GM12878 (cell line): ENCODE measurements at regions not wholly inside any gene's neighbourhood (a gene's known extent, or its start where the extent isn't known, plus 50 kb on each side); places are given as distances from the start of the nearest gene placed in this dataset.

Experiments used
- ATAC-seq: fragments of 200-7000 bp; cut with Tn5 transposase; 3 replicates; pipeline ENCODE4 v1.9.1; 2020; ENCODE audit warnings: mild to moderate bottlenecking, moderate library complexity
- BruUV-seq: library from RNA; stranded (reverse); fragments of 400-500 nt; replicated peaks from 2 replicates; lab custom pipeline; 2021; lab: Mats Ljungman, UMichigan
- CTCF ChIA-PET: fragments of 300-600 bp; sonication (Branson Sonifier 250); formaldehyde crosslinking; extraction: SDS; loops from one replicate; lab custom pipeline; 2021; ENCODE audit warnings: inconsistent platforms; lab: Yijun Ruan, JAX
- POLR2A ChIA-PET: fragments of 350-600 bp; formaldehyde crosslinking; extraction: SDS; loops from one replicate; lab custom pipeline; 2021; ENCODE audit warnings: inconsistent platforms; lab: Charles Lee
- RAD21 ChIA-PET: fragments of 300-600 bp; sonication (Branson Sonifier 250); formaldehyde crosslinking; loops from one replicate; lab custom pipeline; 2023; ENCODE audit warnings: antibody characterized with exemption; ENCODE audit not compliant: unreplicated experiment; lab: Charles Lee
- SMC1A ChIA-PET: fragments of 300-600 bp; sonication (Branson Sonifier 250); formaldehyde crosslinking; loops from one replicate; lab custom pipeline; 2023; ENCODE audit not compliant: unreplicated experiment, uncharacterized antibody; lab: Charles Lee
- DNase-seq: peaks from one replicate; pipeline ENCODE4 v3.0.0-alpha.2; 2011; ENCODE audit warnings: low read depth, low spot score
- FAIRE-seq: peaks from 3 replicates; lab custom pipeline; 2011; peaks lifted over from hg19 to GRCh38; lab: Jason Lieb, UNC
- H2AFZ ChIP-seq: 2 replicates; pipeline ENCODE4 v1.6.0; 2011; ENCODE audit warnings: low read depth, low read length, control low read depth; ENCODE audit not compliant: control insufficient read depth
- H3K27ac ChIP-seq: 2 replicates; pipeline ENCODE4 v1.5.1; 2011; ENCODE audit warnings: control low read depth; ENCODE audit not compliant: control insufficient read depth, insufficient read depth
- H3K27me3 ChIP-seq, 2 experiments: replicated peaks in 1 of 2; 2 replicates each; pipeline versions ENCODE4 v1.6.0 to v1.6.1; 2011; ENCODE audit warnings: low read length in 1 of 2; ENCODE audit not compliant: control insufficient read depth in 2 of 2, insufficient read depth in 2 of 2
- H3K36me3 ChIP-seq, 2 experiments: 2 replicates each; pipeline ENCODE4 v1.5.1; 2011; ENCODE audit warnings: low read length in 1 of 2; ENCODE audit not compliant: control insufficient read depth in 2 of 2, insufficient read depth in 2 of 2
- H3K4me1 ChIP-seq: 2 replicates; pipeline ENCODE4 v1.6.1; 2011; ENCODE audit warnings: mild to moderate bottlenecking, low read length, moderate library complexity, mixed read lengths; ENCODE audit not compliant: control insufficient read depth, insufficient read depth
- H3K4me2 ChIP-seq: 2 replicates; pipeline ENCODE4 v1.6.0; 2011; ENCODE audit warnings: control low read depth; ENCODE audit not compliant: control insufficient read depth, insufficient read depth
- H3K4me3 ChIP-seq: fragments of 200-600 bp; sonication (generic); 2 replicates; pipeline ENCODE4 v1.5.1; 2016
- H3K79me2 ChIP-seq: 2 replicates; pipeline ENCODE4 v1.6.0; 2011; ENCODE audit warnings: low read length; ENCODE audit not compliant: control insufficient read depth, insufficient read depth
- H3K9ac ChIP-seq: 2 replicates; pipeline ENCODE4 v1.8.0; 2011; ENCODE audit warnings: low read length, control low read depth, mixed read lengths; ENCODE audit not compliant: control insufficient read depth, insufficient read depth
- H3K9me3 ChIP-seq: replicated peaks from 3 replicates; pipeline ENCODE4 v1.5.1; 2011; ENCODE audit warnings: mild to moderate bottlenecking, low read length; ENCODE audit not compliant: control insufficient read depth, insufficient read depth
- H4K20me1 ChIP-seq: 2 replicates; pipeline ENCODE4 v1.6.0; 2011; ENCODE audit not compliant: control insufficient read depth, insufficient read depth
- ATF3 ChIP-seq: IDR thresholded peaks from 2 replicates; pipeline ENCODE4 v1.6.1; 2011; ENCODE audit warnings: low read depth, mild to moderate bottlenecking, low read length, moderate library complexity, borderline replicate concordance; ENCODE audit errors: extremely low read depth
- GABPA ChIP-seq: IDR thresholded peaks from 2 replicates; pipeline ENCODE4 v1.6.1; 2014; ENCODE audit warnings: antibody characterized with exemption, low read depth, mild to moderate bottlenecking, inconsistent platforms
- HSF1 ChIP-seq: fragments of 150-350 bp; IDR thresholded peaks from 2 replicates; pipeline ENCODE4 v1.6.1; 2014; ENCODE audit warnings: mild to moderate bottlenecking, low read depth, low read length
- IKZF1 ChIP-seq: fragments of 450-650 bp; conservative IDR thresholded peaks from 2 replicates; pipeline ENCODE4 v1.6.1; 2017; ENCODE audit warnings: antibody characterized with exemption, mild to moderate bottlenecking
- KLF5 ChIP-seq: fragments of 450-650 bp; IDR thresholded peaks from 2 replicates; pipeline ENCODE4 v1.6.1; 2014; ENCODE audit warnings: mild to moderate bottlenecking; ENCODE audit not compliant: partially characterized antibody
- MYC ChIP-seq: IDR thresholded peaks from 2 replicates; pipeline ENCODE4 v1.6.1; 2011; ENCODE audit warnings: mild to moderate bottlenecking, low read length, moderate library complexity, inconsistent platforms; ENCODE audit not compliant: insufficient read depth, insufficient replicate concordance, insufficient read length, severe bottlenecking
- NR2C1 ChIP-seq: fragments of 450-650 bp; IDR thresholded peaks from 2 replicates; pipeline ENCODE4 v1.6.1; 2017; ENCODE audit warnings: antibody characterized with exemption, mild to moderate bottlenecking, moderate library complexity
- SMAD5 ChIP-seq: IDR thresholded peaks from 2 replicates; pipeline ENCODE4 v1.6.1; 2016; ENCODE audit warnings: antibody characterized with exemption, low read depth
- SRF ChIP-seq, 2 experiments: IDR thresholded peaks; 2 replicates each; pipeline ENCODE4 v1.6.1; 2011; ENCODE audit warnings: low read depth in 2 of 2, low read length in 2 of 2, mild to moderate bottlenecking in 1 of 2, moderate library complexity in 1 of 2
- STAT3 ChIP-seq: IDR thresholded peaks from 2 replicates; pipeline ENCODE4 v1.6.1; 2011; ENCODE audit warnings: low read depth, low read length, improper control_type of control experiment
- WGBS: methylation state at CpG from one replicate; pipeline ENCODE4 v1.1.6; 2016; ENCODE audit warnings: low lambda C conversion rate; ENCODE audit not compliant: insufficient replicate concordance, insufficient coverage; ENCODE audit errors: missing lambda C conversion rate; 5-methylcytosine and 5-hydroxymethylcytosine counted together
- in situ Hi-C: fragments of 300-500 bp; cut with MboI; formaldehyde crosslinking; loops from 9 replicates; pipeline ENCODE4 v1.14.3; 2018; ENCODE audit warnings: mixed read lengths
- intact Hi-C: fragments of 100-400 bp; cut with micrococcal nuclease; formaldehyde crosslinking; loops from one replicate; pipeline ENCODE4 v1.14.2; 2022; ENCODE audit not compliant: unreplicated experiment

GRCh38 chr15:87115795-87116194 is 1036.1 kb downstream of the AGBL1 start (continued):
- TF ChIP-seq ATF3, result no peak
- no peak for TF ChIP-seq STAT3
- no peak for TF ChIP-seq IKZF1
- no peak for TF ChIP-seq HSF1

GRCh38 chr15:87099916-87100315 is 1020.2 kb downstream of the AGBL1 start:
- Histone ChIP-seq H3K36me3 (no peaks in the 10 kb centered on the region), H3K4me1 (no peaks in the 10 kb centered on the region), H3K4me3 (no peak overlapping the region), H3K27me3 (no peaks in the 10 kb centered on the region), H2AFZ (no peak overlapping the region), H3K4me2 (no peak overlapping the region), H3K27ac (no peak overlapping the region), H3K79me2 (no peaks in the 10 kb centered on the region), H3K9ac (no peak overlapping the region), H4K20me1 (no peaks in the 10 kb centered on the region), H3K9me3 (no peaks in the 10 kb centered on the region)
- DNase-seq, result no peak
- intact Hi-C loops (no loop called here), in situ Hi-C loops (no loop called here)
- WGBS, result 44% methylated on average over 3 of the region's 3 CpGs
- ChIA-PET SMC1A (no interaction called here), POLR2A (no interaction called here), CTCF (no interaction called here), RAD21 (no interaction called here)
- no TSS peak for BruUV-seq
- TF ChIP-seq GABPA (no peak), KLF5 (no peak), NR2C1 (no peak), SMAD5 (no peak), SRF (IDR thresholded peaks at IDR 0.05; ENCODE audit: low read depth in 2 of 2, low read length in 2 of 2) (no peak), MYC (no peak)
- FAIRE-seq, result no peak
- no peak for ATAC-seq
